ENCODE measurements at regions not wholly inside any gene's neighbourhood (a gene's known extent, or its start where the extent isn't known, plus 50 kb on each side); places are given as distances from the start of the nearest gene placed in this dataset.
A peak's percentile ranks its signal among the peaks of the same experiment; 100 is the strongest.

DNA sequence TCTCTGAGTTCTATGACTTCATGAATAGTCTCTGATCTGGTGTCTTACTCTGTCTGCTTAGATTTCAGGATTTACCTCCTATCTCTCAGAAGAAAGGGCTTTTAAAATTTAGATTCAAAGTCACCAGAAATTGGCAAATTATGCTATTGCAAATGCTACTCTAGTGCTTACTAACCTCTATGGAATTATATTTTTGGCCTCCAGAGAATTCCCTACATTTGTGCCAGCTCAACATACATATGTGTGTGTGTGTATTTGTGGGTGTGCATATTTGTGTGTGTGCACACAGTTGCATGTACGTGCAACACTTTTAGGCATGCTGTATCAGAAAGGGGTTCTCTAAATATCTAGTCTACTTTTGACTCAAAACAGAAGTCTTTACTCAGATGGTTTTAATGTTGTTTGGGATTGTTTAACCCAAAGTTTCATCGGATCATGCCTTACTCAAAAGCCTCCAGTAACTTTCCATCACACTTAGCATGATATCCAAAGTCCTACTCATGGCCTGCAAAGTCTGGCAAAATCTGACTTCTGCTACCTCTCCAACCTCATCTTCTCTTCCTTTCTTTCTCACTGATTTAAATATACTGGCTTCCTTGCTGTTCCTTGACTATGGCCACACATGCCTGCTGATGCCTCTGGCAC is 147.6 kb upstream of the NR3C1 start (continued):
- TF ChIP-seq, protein P1, sequence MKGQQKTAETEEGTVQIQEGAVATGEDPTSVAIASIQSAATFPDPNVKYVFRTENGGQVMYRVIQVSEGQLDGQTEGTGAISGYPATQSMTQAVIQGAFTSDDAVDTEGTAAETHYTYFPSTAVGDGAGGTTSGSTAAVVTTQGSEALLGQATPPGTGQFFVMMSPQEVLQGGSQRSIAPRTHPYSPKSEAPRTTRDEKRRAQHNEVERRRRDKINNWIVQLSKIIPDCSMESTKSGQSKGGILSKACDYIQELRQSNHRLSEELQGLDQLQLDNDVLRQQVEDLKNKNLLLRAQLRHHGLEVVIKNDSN (CRISPR knock-in tag; IDR thresholded peaks at IDR 0.05): no peak
- TF ChIP-seq ZNF138 (CRISPR knock-in tag; conservative IDR thresholded peaks at IDR 0.05) (no peak), ZNF232 (CRISPR knock-in tag; IDR thresholded peaks at IDR 0.05) (no peak), MYBL2 (CRISPR knock-in tag; IDR thresholded peaks at IDR 0.05) (no peak), RELA (CRISPR knock-in tag; IDR thresholded peaks at IDR 0.05; ENCODE audit: borderline replicate concordance) (no peak), NFATC4 (CRISPR knock-in tag; IDR thresholded peaks at IDR 0.05) (no peak), ZNF396 (CRISPR knock-in tag; IDR thresholded peaks at IDR 0.05; ENCODE audit: borderline replicate concordance) (no peak)

DNA sequence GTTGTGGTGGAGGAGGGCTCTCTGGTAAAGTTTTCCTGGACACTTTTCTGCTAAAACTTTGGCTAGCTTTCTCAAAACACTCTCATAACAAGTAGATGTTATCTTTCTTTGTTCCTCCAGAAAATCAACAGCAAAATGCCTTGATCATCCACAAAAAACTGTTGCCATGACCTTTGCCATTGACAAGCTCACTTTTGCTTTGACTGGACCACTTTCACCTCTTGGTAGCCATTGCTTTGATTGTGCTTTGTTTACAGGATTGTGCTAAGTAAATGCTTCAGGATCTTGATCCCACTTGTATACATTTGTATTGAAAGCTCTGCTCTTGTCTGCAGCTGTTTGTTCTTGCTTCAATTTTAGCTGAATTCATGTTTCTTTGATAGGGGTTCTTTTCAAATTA is 143.9 kb upstream of the NR3C1 start:
- no peak for DNase-seq (ENCODE audit: low spot score)
- H3K27me3 Mint-ChIP-seq (ENCODE audit: low read depth): no peaks in the 10 kb centered on the region
- peaks cover 29% of the 10 kb centered on the region for H3K9me3 Mint-ChIP-seq
- H3K4me3 Mint-ChIP-seq: no peak overlapping the region
- TF ChIP-seq ESRRA (CRISPR knock-in tag; IDR thresholded peaks at IDR 0.05; ENCODE audit: borderline replicate concordance): no peak
- peak; percentile 57; the same call in 1 of the 2 replicates for TF ChIP-seq GABPB1 (CRISPR knock-in tag; IDR thresholded peaks at IDR 0.05)
- no peak overlapping the region for H3K27ac Mint-ChIP-seq
- peaks cover 16% of the 10 kb centered on the region for H3K4me1 Mint-ChIP-seq
- peaks cover 11% of the 10 kb centered on the region for H3K36me3 Mint-ChIP-seq
- ATAC-seq: no peak
- ChIA-PET POLR2A (no interaction called here), CTCF (no interaction called here)

DNA sequence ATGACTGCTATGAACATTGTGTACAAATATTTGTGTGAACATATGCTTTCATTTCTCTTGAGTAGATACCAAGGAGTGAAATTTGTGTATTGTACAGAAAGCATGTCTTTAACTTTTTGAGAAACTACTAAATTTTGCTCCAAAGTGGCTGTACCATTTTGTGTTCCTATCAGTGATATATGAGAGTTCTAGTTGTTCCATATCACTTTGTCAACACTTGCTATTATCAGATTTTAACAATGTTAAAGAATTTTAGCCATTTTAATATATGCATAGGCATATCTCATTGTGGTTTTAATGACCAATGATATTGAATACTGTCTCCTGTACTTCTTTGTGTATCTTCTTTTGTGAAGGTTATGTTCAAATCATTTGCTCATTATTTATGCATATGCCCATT is 142.9 kb upstream of the NR3C1 start:
- no peak for TF ChIP-seq CREB1 (CRISPR knock-in tag; IDR thresholded peaks at IDR 0.05)
- TF ChIP-seq, protein P2, sequence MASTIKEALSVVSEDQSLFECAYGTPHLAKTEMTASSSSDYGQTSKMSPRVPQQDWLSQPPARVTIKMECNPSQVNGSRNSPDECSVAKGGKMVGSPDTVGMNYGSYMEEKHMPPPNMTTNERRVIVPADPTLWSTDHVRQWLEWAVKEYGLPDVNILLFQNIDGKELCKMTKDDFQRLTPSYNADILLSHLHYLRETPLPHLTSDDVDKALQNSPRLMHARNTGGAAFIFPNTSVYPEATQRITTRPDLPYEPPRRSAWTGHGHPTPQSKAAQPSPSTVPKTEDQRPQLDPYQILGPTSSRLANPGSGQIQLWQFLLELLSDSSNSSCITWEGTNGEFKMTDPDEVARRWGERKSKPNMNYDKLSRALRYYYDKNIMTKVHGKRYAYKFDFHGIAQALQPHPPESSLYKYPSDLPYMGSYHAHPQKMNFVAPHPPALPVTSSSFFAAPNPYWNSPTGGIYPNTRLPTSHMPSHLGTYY (CRISPR knock-in tag; IDR thresholded peaks at IDR 0.05): no peak
- TF ChIP-seq, protein P3, sequence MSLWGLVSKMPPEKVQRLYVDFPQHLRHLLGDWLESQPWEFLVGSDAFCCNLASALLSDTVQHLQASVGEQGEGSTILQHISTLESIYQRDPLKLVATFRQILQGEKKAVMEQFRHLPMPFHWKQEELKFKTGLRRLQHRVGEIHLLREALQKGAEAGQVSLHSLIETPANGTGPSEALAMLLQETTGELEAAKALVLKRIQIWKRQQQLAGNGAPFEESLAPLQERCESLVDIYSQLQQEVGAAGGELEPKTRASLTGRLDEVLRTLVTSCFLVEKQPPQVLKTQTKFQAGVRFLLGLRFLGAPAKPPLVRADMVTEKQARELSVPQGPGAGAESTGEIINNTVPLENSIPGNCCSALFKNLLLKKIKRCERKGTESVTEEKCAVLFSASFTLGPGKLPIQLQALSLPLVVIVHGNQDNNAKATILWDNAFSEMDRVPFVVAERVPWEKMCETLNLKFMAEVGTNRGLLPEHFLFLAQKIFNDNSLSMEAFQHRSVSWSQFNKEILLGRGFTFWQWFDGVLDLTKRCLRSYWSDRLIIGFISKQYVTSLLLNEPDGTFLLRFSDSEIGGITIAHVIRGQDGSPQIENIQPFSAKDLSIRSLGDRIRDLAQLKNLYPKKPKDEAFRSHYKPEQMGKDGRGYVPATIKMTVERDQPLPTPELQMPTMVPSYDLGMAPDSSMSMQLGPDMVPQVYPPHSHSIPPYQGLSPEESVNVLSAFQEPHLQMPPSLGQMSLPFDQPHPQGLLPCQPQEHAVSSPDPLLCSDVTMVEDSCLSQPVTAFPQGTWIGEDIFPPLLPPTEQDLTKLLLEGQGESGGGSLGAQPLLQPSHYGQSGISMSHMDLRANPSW (CRISPR knock-in tag; conservative IDR thresholded peaks at IDR 0.05; ENCODE audit: low read depth): no peak
- TF ChIP-seq, protein P4, sequence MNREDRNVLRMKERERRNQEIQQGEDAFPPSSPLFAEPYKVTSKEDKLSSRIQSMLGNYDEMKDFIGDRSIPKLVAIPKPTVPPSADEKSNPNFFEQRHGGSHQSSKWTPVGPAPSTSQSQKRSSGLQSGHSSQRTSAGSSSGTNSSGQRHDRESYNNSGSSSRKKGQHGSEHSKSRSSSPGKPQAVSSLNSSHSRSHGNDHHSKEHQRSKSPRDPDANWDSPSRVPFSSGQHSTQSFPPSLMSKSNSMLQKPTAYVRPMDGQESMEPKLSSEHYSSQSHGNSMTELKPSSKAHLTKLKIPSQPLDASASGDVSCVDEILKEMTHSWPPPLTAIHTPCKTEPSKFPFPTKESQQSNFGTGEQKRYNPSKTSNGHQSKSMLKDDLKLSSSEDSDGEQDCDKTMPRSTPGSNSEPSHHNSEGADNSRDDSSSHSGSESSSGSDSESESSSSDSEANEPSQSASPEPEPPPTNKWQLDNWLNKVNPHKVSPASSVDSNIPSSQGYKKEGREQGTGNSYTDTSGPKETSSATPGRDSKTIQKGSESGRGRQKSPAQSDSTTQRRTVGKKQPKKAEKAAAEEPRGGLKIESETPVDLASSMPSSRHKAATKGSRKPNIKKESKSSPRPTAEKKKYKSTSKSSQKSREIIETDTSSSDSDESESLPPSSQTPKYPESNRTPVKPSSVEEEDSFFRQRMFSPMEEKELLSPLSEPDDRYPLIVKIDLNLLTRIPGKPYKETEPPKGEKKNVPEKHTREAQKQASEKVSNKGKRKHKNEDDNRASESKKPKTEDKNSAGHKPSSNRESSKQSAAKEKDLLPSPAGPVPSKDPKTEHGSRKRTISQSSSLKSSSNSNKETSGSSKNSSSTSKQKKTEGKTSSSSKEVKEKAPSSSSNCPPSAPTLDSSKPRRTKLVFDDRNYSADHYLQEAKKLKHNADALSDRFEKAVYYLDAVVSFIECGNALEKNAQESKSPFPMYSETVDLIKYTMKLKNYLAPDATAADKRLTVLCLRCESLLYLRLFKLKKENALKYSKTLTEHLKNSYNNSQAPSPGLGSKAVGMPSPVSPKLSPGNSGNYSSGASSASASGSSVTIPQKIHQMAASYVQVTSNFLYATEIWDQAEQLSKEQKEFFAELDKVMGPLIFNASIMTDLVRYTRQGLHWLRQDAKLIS (CRISPR knock-in tag; IDR thresholded peaks at IDR 0.05; ENCODE audit: borderline replicate concordance): no peak
- TF ChIP-seq GABPB1 (CRISPR knock-in tag; IDR thresholded peaks at IDR 0.05): no peak
- no peak for TF ChIP-seq ZNF671 (CRISPR knock-in tag; IDR thresholded peaks at IDR 0.05)
- TF ChIP-seq, protein P5, sequence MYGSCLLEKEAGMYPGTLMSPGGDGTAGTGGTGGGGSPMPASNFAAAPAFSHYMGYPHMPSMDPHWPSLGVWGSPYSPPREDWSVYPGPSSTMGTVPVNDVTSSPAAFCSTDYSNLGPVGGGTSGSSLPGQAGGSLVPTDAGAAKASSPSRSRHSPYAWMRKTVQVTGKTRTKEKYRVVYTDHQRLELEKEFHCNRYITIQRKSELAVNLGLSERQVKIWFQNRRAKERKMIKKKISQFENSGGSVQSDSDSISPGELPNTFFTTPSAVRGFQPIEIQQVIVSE (CRISPR knock-in tag; IDR thresholded peaks at IDR 0.05; ENCODE audit: borderline replicate concordance): no peak
- no peak for TF ChIP-seq TCF7 (CRISPR knock-in tag; IDR thresholded peaks at IDR 0.05; ENCODE audit: low read depth)
- TF ChIP-seq, protein P1 (CRISPR knock-in tag; IDR thresholded peaks at IDR 0.05): no peak
- no peak for TF ChIP-seq SP1 (CRISPR knock-in tag; conservative IDR thresholded peaks at IDR 0.05)
- TF ChIP-seq, protein P6, sequence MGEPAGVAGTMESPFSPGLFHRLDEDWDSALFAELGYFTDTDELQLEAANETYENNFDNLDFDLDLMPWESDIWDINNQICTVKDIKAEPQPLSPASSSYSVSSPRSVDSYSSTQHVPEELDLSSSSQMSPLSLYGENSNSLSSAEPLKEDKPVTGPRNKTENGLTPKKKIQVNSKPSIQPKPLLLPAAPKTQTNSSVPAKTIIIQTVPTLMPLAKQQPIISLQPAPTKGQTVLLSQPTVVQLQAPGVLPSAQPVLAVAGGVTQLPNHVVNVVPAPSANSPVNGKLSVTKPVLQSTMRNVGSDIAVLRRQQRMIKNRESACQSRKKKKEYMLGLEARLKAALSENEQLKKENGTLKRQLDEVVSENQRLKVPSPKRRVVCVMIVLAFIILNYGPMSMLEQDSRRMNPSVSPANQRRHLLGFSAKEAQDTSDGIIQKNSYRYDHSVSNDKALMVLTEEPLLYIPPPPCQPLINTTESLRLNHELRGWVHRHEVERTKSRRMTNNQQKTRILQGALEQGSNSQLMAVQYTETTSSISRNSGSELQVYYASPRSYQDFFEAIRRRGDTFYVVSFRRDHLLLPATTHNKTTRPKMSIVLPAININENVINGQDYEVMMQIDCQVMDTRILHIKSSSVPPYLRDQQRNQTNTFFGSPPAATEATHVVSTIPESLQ (CRISPR knock-in tag; IDR thresholded peaks at IDR 0.05): no peak
- no peak for TF ChIP-seq ZBTB21 (CRISPR knock-in tag; IDR thresholded peaks at IDR 0.05; ENCODE audit: borderline replicate concordance)
- DNase-seq (ENCODE audit: low spot score) (no peak), ATAC-seq (no peak)
- H3K27me3 Mint-ChIP-seq (ENCODE audit: low read depth): no peaks in the 10 kb centered on the region
- H3K4me1 Mint-ChIP-seq: peaks cover 23% of the 10 kb centered on the region
- peaks cover 11% of the 10 kb centered on the region for H3K36me3 Mint-ChIP-seq
- POLR2A ChIA-PET: no interaction called here
- no peak overlapping the region for H3K4me3 Mint-ChIP-seq
- CTCF ChIA-PET: no interaction called here
- H3K27ac Mint-ChIP-seq: no peak overlapping the region
- peaks cover 29% of the 10 kb centered on the region for H3K9me3 Mint-ChIP-seq
